ENCODE measurements at regions not wholly inside any gene's neighbourhood (a gene's known extent, or its start where the extent isn't known, plus 50 kb on each side); places are given as distances from the start of the nearest gene placed in this dataset.
"Not testable (repeated sequence)": the region's sequence is repeated elsewhere in the genome, so short reads cannot be mapped to it uniquely, and the experiment has no call there.

- DNase-seq (ENCODE audit: insufficient read length, low spot score) (no peak), FAIRE-seq (no peak)
- no peak for TF ChIP-seq CTCF (IDR thresholded peaks at IDR 0.05; ENCODE audit: insufficient read depth, missing control alignments)
Observed at GRCh38 chr1:172935062-172935592, 115.6 kb downstream of the TNFSF18 start.

- no peak for DNase-seq (ENCODE audit: insufficient read length, low spot score)
- no peak for FAIRE-seq
Observed at GRCh38 chr1:172936088-172936645, 114.6 kb downstream of the TNFSF18 start.

GRCh38 chr1:172938681-172939080, 112.1 kb downstream of the TNFSF18 start:
- DNase-seq (ENCODE audit: insufficient read length, low spot score): no peak
- TF ChIP-seq CTCF (IDR thresholded peaks at IDR 0.05; ENCODE audit: insufficient read depth, missing control alignments): no peak
- no peak for FAIRE-seq

More at GRCh38 chr1:172936088-172936645, 114.6 kb downstream of the TNFSF18 start:
- TF ChIP-seq CTCF (IDR thresholded peaks at IDR 0.05; ENCODE audit: insufficient read depth, missing control alignments): no peak

DNA sequence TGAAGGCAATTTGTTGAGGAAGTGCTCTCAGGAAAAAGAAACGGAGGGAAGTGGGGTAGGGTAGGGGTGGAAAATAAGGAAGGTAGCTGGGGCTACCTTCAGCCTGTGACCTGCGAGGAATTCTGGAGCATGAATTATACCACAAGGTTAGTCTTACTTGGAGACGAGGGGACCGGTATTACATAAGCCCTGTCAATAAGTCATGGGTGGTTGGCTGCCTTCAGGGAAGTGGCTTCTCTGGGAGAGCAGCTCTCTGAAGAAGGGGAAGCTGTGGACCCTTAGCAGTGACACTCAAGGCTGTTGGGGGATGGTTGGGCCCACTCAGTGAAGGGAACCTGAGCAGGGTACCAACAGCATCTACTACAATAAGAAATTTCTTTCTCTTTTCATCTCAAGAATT, 111.3 kb downstream of the TNFSF18 start:
- DNase-seq (ENCODE audit: insufficient read length, low spot score) (no peak), FAIRE-seq (no peak)
- TF ChIP-seq CTCF (IDR thresholded peaks at IDR 0.05; ENCODE audit: insufficient read depth, missing control alignments): no peak

GRCh38 chr1:172940174-172940855, 110.4 kb downstream of the TNFSF18 start:
- no peak for TF ChIP-seq CTCF (IDR thresholded peaks at IDR 0.05; ENCODE audit: insufficient read depth, missing control alignments)
- DNase-seq (ENCODE audit: insufficient read length, low spot score) (no peak), FAIRE-seq (peak; percentile 55)

GRCh38 chr1:172941471-172941870, 109.3 kb downstream of the TNFSF18 start:
- no peak for TF ChIP-seq CTCF (IDR thresholded peaks at IDR 0.05; ENCODE audit: insufficient read depth, missing control alignments)
- DNase-seq (ENCODE audit: insufficient read length, low spot score) (no peak), FAIRE-seq (no peak)

DNA sequence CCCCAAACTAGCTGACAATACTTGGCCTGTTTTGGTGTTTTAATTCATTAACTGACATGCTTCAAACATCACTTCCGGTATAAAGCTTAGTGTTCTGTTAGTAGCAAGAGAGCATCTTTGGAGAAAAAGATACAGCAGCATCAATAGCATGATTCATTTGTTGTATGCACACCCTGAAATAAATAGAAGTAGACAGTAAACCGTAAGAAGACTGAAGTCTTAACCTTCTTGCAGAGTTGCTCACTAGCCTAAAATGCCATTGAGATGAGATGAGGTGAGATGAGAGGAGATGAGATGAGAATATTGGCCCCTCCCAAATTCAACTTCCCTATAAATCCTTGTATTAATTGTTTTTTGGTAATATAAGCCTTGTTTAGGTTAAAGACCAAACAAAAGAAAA, 108.8 kb downstream of the TNFSF18 start:
- no peak for TF ChIP-seq CTCF (IDR thresholded peaks at IDR 0.05; ENCODE audit: insufficient read depth, missing control alignments)
- FAIRE-seq: no peak
- DNase-seq (ENCODE audit: insufficient read length, low spot score): no peak

DNA sequence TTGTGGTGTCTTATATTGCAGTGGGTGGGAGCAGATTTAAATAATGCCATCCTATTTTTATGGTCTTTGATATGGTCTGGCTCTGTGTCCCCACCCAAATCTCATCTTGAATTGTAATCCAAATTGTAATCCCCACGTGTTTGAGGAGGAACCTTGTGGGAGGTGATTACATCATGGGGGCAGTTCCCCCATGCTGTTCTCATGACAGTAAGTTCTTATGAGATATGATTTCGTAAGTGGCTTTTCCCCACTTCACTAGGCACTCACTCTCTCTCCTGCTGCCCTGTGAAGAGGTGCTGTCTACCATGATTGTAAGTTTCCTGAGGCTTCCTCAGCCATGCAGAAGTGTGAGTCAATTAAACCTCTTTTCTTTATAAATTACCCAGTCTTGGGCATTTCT, 107.6 kb downstream of the TNFSF18 start:
- not testable (repeated sequence) for DNase-seq (ENCODE audit: insufficient read length, low spot score); FAIRE-seq

All from D721Med (cell line).